IMR-90 (cell line): ENCODE measurements at regions not wholly inside any gene's neighbourhood (a gene's known extent, or its start where the extent isn't known, plus 50 kb on each side); places are given as distances from the start of the nearest gene placed in this dataset.

Experiments
- ATAC-seq: fragments of 200-7000 bp; cut with Tn5 transposase; 2 replicates; pipeline ENCODE4 v1.9.1; 2020; ENCODE audit warnings: low read depth, mild to moderate bottlenecking, moderate library complexity
- BruUV-seq: library from RNA; stranded (reverse); fragments of 400-500 nt; replicated peaks from 2 replicates; lab custom pipeline; 2021; lab: Mats Ljungman, UMichigan
- CTCF ChIA-PET: fragments of 300-600 bp; formaldehyde crosslinking; extraction: SDS; loops from one replicate; lab custom pipeline; 2021; ENCODE audit warnings: antibody characterized with exemption; lab: Yijun Ruan, JAX
- POLR2A ChIA-PET: fragments of 300-600 bp; sonication (Branson Sonifier 250); formaldehyde crosslinking; loops from one replicate; lab custom pipeline; 2022; ENCODE audit warnings: antibody characterized with exemption; ENCODE audit not compliant: unreplicated experiment; lab: Charles Lee
- DNase-seq: peaks from one replicate; pipeline ENCODE4 v3.0.0; 2013
- H2AFZ ChIP-seq: replicated peaks from 2 replicates; pipeline ENCODE3; 2013; ENCODE audit warnings: low read length, mild to moderate bottlenecking; ENCODE audit not compliant: poor library complexity
- H2AK5ac ChIP-seq: 2 replicates; pipeline ENCODE4 v1.6.1; 2013; ENCODE audit warnings: low read depth, low read length, inconsistent platforms
- H2AK9ac ChIP-seq: replicated peaks from 2 replicates; pipeline ENCODE3; 2013; ENCODE audit warnings: mild to moderate bottlenecking, low read depth, low read length, moderate library complexity; ENCODE audit not compliant: poor library complexity
- H2BK120ac ChIP-seq: 2 replicates; pipeline ENCODE4 v1.6.1; 2013; ENCODE audit warnings: low read depth, low read length, inconsistent platforms
- H2BK15ac ChIP-seq: 3 replicates; pipeline ENCODE4 v1.6.1; 2013; ENCODE audit warnings: low read depth, low read length, inconsistent platforms
- H2BK20ac ChIP-seq: 2 replicates; pipeline ENCODE4 v1.6.1; 2013; ENCODE audit warnings: low read depth, mild to moderate bottlenecking, inconsistent platforms, low read length, moderate library complexity
- H2BK5ac ChIP-seq: 2 replicates; pipeline ENCODE4 v1.6.1; 2013; ENCODE audit warnings: mild to moderate bottlenecking, low read depth, low read length, inconsistent platforms; ENCODE audit not compliant: poor library complexity, severe bottlenecking
- H3K14ac ChIP-seq: replicated peaks from 2 replicates; pipeline ENCODE4 v1.6.1; 2013; ENCODE audit warnings: low read depth, low read length, inconsistent platforms
- H3K18ac ChIP-seq: 2 replicates; pipeline ENCODE4 v1.6.1; 2013; ENCODE audit warnings: low read depth, low read length, control low read depth
- H3K23ac ChIP-seq: 2 replicates; pipeline ENCODE4 v1.6.1; 2013; ENCODE audit warnings: low read depth, low read length, inconsistent platforms
- H3K27ac ChIP-seq: 2 replicates; pipeline ENCODE4 v1.5.1; 2013; ENCODE audit warnings: mild to moderate bottlenecking, control low read depth, low read length; ENCODE audit not compliant: insufficient read depth
- H3K27me3 ChIP-seq: 2 replicates; pipeline ENCODE4 v1.6.1; 2013; ENCODE audit warnings: low read length; ENCODE audit not compliant: control insufficient read depth, insufficient read depth
- H3K36me3 ChIP-seq: 2 replicates; pipeline ENCODE4 v1.6.1; 2013; ENCODE audit warnings: low read length, mixed read lengths; ENCODE audit not compliant: control insufficient read depth, insufficient read depth
- H3K4ac ChIP-seq: 2 replicates; pipeline ENCODE4 v1.6.1; 2013; ENCODE audit warnings: low read depth, low read length, inconsistent platforms
- H3K4me1 ChIP-seq: 2 replicates; pipeline ENCODE4 v1.6.1; 2013; ENCODE audit warnings: low read length, mixed read lengths; ENCODE audit not compliant: control insufficient read depth, insufficient read depth
- H3K4me2 ChIP-seq: 2 replicates; pipeline ENCODE4 v1.6.1; 2013; ENCODE audit warnings: low read depth, mild to moderate bottlenecking, control low read depth, low read length, moderate library complexity
- H3K4me3 ChIP-seq: 2 replicates; pipeline ENCODE4 v1.5.1; 2013; ENCODE audit warnings: low read depth, mild to moderate bottlenecking, control low read depth, low read length, moderate library complexity; ENCODE audit not compliant: insufficient read depth
- H3K56ac ChIP-seq: 2 replicates; pipeline ENCODE4 v1.6.1; 2013; ENCODE audit warnings: low read length, inconsistent platforms; ENCODE audit not compliant: insufficient read depth; ENCODE audit errors: extremely low read depth
- H3K79me1 ChIP-seq, 2 experiments: 2 replicates each; pipeline ENCODE4 v1.6.1; 2013; ENCODE audit warnings: low read length in 2 of 2, inconsistent platforms in 1 of 2, low read depth in 1 of 2
- H3K9ac ChIP-seq: 2 replicates; pipeline ENCODE4 v1.6.1; 2013; ENCODE audit warnings: low read depth, low read length, control low read depth
- H3K9me1 ChIP-seq: 2 replicates; pipeline ENCODE4 v1.6.1; 2013; ENCODE audit warnings: low read length, inconsistent platforms; ENCODE audit not compliant: insufficient read depth
- H3K9me3 ChIP-seq: 2 replicates; pipeline ENCODE4 v1.6.1; 2013; ENCODE audit warnings: low read length; ENCODE audit not compliant: control insufficient read depth, insufficient read depth
- H4K20me1 ChIP-seq: 2 replicates; pipeline ENCODE4 v1.6.1; 2013; ENCODE audit warnings: low read length, inconsistent platforms; ENCODE audit not compliant: insufficient read depth
- H4K5ac ChIP-seq: 2 replicates; pipeline ENCODE4 v1.6.1; 2013; ENCODE audit warnings: mild to moderate bottlenecking, low read depth, low read length, control low read depth
- H4K8ac ChIP-seq, 2 experiments: 2 replicates each; pipeline ENCODE4 v1.6.1; 2013; ENCODE audit warnings: low read depth in 2 of 2, low read length in 2 of 2, control low read depth in 1 of 2, inconsistent platforms in 1 of 2
- H4K91ac ChIP-seq: 2 replicates; pipeline ENCODE4 v1.6.1; 2013; ENCODE audit warnings: low read depth, low read length, inconsistent platforms; ENCODE audit not compliant: insufficient read depth
- BHLHE40 ChIP-seq: fragments of 150-350 bp; IDR thresholded peaks from 2 replicates; pipeline ENCODE4 v1.6.1; 2016; ENCODE audit warnings: mild to moderate bottlenecking, low read depth, low read length
- CEBPB ChIP-seq: IDR thresholded peaks from 2 replicates; pipeline ENCODE4 v1.6.1; 2012; ENCODE audit warnings: low read depth, low read length, improper control_type of control experiment
- CHD1 ChIP-seq: IDR thresholded peaks from 2 replicates; pipeline ENCODE4 v1.6.1; 2012; ENCODE audit warnings: low read depth, low read length, improper control_type of control experiment
- FOS ChIP-seq: fragments of 150-350 bp; IDR thresholded peaks from 2 replicates; pipeline ENCODE4 v1.6.1; 2016; ENCODE audit warnings: low read depth, low read length
- MAFK ChIP-seq: IDR thresholded peaks from 2 replicates; pipeline ENCODE4 v1.6.1; 2012; ENCODE audit warnings: low read depth, low read length, improper control_type of control experiment
- MAZ ChIP-seq: IDR thresholded peaks from 2 replicates; pipeline ENCODE4 v1.6.1; 2012; ENCODE audit warnings: low read depth, mild to moderate bottlenecking, low read length, improper control_type of control experiment, moderate library complexity, borderline replicate concordance
- MXI1 ChIP-seq: IDR thresholded peaks from 2 replicates; pipeline ENCODE4 v1.6.1; 2012; ENCODE audit warnings: low read depth, mild to moderate bottlenecking, low read length, moderate library complexity, borderline replicate concordance
- NFE2L2 ChIP-seq: fragments of 150-350 bp; IDR thresholded peaks from 2 replicates; pipeline ENCODE4 v1.6.1; 2016; ENCODE audit warnings: low read depth, mild to moderate bottlenecking, low read length
- POLR2A ChIP-seq: IDR thresholded peaks from 2 replicates; pipeline ENCODE4 v1.6.1; 2012; ENCODE audit warnings: mild to moderate bottlenecking, low read depth, low read length
- RAD21 ChIP-seq: IDR thresholded peaks from 2 replicates; pipeline ENCODE4 v1.6.1; 2012; ENCODE audit warnings: low read length, improper control_type of control experiment
- RCOR1 ChIP-seq: IDR thresholded peaks from 2 replicates; pipeline ENCODE4 v1.6.1; 2012; ENCODE audit warnings: mild to moderate bottlenecking, low read length, improper control_type of control experiment; ENCODE audit not compliant: insufficient replicate concordance
- RFX5 ChIP-seq: IDR thresholded peaks from 2 replicates; pipeline ENCODE4 v1.8.0; 2012; ENCODE audit warnings: low read depth, mild to moderate bottlenecking, low read length, moderate library complexity
- SMC3 ChIP-seq: fragments of 150-350 bp; IDR thresholded peaks from 2 replicates; pipeline ENCODE4 v1.6.1; 2016; ENCODE audit warnings: low read depth, mild to moderate bottlenecking, antibody characterized with exemption, low read length, moderate library complexity
- WGBS, 2 experiments: methylation state at CpG; one replicate each; pipeline versions ENCODE4 v1.1.5 to v1.1.7; 2013; ENCODE audit warnings: missing lambda C conversion rate in 2 of 2; ENCODE audit not compliant: insufficient read length in 1 of 2; ENCODE audit errors: extremely low coverage in 2 of 2; 5-methylcytosine and 5-hydroxymethylcytosine counted together
- dilution Hi-C: fragments of 300-500 bp; cut with HindIII; formaldehyde crosslinking; loops from one replicate; pipeline ENCODE4 v1.14.3; 2018; ENCODE audit warnings: low sequenced_read_pairs; ENCODE audit not compliant: unreplicated experiment
- in situ Hi-C: fragments of 300-500 bp; cut with MboI; formaldehyde crosslinking; loops from 3 replicates; pipeline ENCODE4 v1.14.3; 2019; ENCODE audit warnings: low sequenced_read_pairs, inconsistent platforms, mixed read lengths
- intact Hi-C: fragments of 100-400 bp; cut with micrococcal nuclease; formaldehyde crosslinking; loops from 2 replicates; pipeline ENCODE4 v1.10.0; 2022
- TF ChIP-seq, protein P1 (sequence below): conservative IDR thresholded peaks from 2 replicates; pipeline ENCODE4 v1.5.1; 2012; ENCODE audit warnings: mild to moderate bottlenecking, low read depth, low read length, improper control_type of control experiment
- TF ChIP-seq, protein P2 (sequence below): fragments of 150-350 bp; IDR thresholded peaks from 2 replicates; pipeline ENCODE4 v1.6.1; 2017; ENCODE audit warnings: mild to moderate bottlenecking, antibody characterized with exemption, low read length, low read depth
- TF ChIP-seq, protein P3 (sequence below): fragments of 150-350 bp; IDR thresholded peaks from 2 replicates; pipeline ENCODE4 v1.6.1; 2016; ENCODE audit warnings: low read depth, mild to moderate bottlenecking, low read length, moderate library complexity, borderline replicate concordance

DNA sequence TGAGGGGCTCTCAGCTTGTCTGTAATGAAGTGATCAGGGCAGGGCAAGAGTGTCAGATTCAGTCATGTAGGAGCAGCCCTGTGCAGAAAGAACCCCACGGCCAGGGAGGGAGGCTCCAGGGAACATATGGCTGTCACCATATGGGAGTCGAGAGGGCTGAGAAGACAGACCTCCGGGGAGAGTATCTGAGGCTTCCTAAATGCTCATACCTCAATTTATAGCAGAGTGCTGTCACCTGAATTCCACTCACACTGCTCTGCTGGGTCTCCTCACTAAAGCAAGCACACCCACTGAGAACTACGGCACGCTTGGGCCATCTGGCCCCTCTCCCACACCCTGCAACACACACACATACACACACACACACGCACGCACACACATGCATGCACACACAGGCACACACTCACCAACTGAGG lies 92.3 kb upstream of the TJP1 start:
- Histone ChIP-seq H3K9me3 (peaks cover 11% of the 10 kb centered on the region), H2AK9ac (no peak overlapping the region), H3K56ac (no peak overlapping the region), H3K27ac (no peak overlapping the region), H3K18ac (no peak overlapping the region), H3K14ac (peak overlapping the region; percentile 4; the same call in 1 of the 2 replicates), H3K4me2 (no peak overlapping the region; the same call in 1 of the 2 replicates), H2AFZ (no peak overlapping the region), H3K9me1 (peaks cover 7% of the 10 kb centered on the region; the same call in 1 of the 2 replicates), H3K27me3 (no peaks in the 10 kb centered on the region), H4K91ac (no peak overlapping the region), H4K20me1 (peaks cover 3% of the 10 kb centered on the region; the same call in 1 of the 2 replicates), H2BK20ac (peak overlapping the region; percentile 37; the same call in 1 of the 2 replicates), H3K23ac (peak overlapping the region; percentile 63; the same call in 1 of the 2 replicates), H3K36me3 (no peaks in the 10 kb centered on the region), H3K4me1 (peaks cover 15% of the 10 kb centered on the region), H3K4ac (peak overlapping the region; percentile 62), H2BK5ac (no peak overlapping the region), H4K8ac (no peak overlapping the region), H3K4me3 (no peak overlapping the region), H3K79me1 (no peaks in the 10 kb centered on the region), H2AK5ac (peak overlapping the region; percentile 90), H4K5ac (no peak overlapping the region), H3K9ac (no peak overlapping the region), H2BK120ac (no peak overlapping the region), H2BK15ac (peak overlapping the region; percentile 38; the same call in 1 of the 3 replicates)
- POLR2A ChIA-PET: no interaction called here
- no peak for ATAC-seq
- no TSS peak for BruUV-seq
- dilution Hi-C loops: no loop called here
- TF ChIP-seq RAD21 (no peak), FOS (no peak), CEBPB (no peak), RCOR1 (no peak), MAZ (no peak), CHD1 (no peak), RFX5 (no peak), BHLHE40 (no peak), POLR2A (no peak), SMC3 (no peak), MXI1 (no peak), MAFK (no peak), NFE2L2 (no peak)
- TF ChIP-seq, protein P1, sequence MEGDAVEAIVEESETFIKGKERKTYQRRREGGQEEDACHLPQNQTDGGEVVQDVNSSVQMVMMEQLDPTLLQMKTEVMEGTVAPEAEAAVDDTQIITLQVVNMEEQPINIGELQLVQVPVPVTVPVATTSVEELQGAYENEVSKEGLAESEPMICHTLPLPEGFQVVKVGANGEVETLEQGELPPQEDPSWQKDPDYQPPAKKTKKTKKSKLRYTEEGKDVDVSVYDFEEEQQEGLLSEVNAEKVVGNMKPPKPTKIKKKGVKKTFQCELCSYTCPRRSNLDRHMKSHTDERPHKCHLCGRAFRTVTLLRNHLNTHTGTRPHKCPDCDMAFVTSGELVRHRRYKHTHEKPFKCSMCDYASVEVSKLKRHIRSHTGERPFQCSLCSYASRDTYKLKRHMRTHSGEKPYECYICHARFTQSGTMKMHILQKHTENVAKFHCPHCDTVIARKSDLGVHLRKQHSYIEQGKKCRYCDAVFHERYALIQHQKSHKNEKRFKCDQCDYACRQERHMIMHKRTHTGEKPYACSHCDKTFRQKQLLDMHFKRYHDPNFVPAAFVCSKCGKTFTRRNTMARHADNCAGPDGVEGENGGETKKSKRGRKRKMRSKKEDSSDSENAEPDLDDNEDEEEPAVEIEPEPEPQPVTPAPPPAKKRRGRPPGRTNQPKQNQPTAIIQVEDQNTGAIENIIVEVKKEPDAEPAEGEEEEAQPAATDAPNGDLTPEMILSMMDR: no peak
- TF ChIP-seq, protein P2, sequence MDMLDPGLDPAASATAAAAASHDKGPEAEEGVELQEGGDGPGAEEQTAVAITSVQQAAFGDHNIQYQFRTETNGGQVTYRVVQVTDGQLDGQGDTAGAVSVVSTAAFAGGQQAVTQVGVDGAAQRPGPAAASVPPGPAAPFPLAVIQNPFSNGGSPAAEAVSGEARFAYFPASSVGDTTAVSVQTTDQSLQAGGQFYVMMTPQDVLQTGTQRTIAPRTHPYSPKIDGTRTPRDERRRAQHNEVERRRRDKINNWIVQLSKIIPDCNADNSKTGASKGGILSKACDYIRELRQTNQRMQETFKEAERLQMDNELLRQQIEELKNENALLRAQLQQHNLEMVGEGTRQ: no peak
- TF ChIP-seq, protein P3, sequence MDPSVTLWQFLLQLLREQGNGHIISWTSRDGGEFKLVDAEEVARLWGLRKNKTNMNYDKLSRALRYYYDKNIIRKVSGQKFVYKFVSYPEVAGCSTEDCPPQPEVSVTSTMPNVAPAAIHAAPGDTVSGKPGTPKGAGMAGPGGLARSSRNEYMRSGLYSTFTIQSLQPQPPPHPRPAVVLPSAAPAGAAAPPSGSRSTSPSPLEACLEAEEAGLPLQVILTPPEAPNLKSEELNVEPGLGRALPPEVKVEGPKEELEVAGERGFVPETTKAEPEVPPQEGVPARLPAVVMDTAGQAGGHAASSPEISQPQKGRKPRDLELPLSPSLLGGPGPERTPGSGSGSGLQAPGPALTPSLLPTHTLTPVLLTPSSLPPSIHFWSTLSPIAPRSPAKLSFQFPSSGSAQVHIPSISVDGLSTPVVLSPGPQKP: no peak
- no peak for DNase-seq
- in situ Hi-C loops: no loop called here
- CTCF ChIA-PET: interaction anchor here (1.4 to 1.8 kb wide), 2 partner anchors 11 to 19 kb away, joined by 5 to 9 read pairs; no protein-coding TSS in a partner anchor
- WGBS, 2 experiments: 30% methylated on average over 2 of the region's 7 CpGs; no CpG with 5 or more reads in 1 of the 2 experiments
- intact Hi-C loops: no loop called here
